Upper lobe of right lung (tissue), 1 donor: ENCODE measurements at regions not wholly inside any gene's neighbourhood (a gene's known extent, or its start where the extent isn't known, plus 50 kb on each side); places are given as distances from the start of the nearest gene placed in this dataset.

Experiments
- ATAC-seq: fragments of 200-7000 bp; cut with Tn5 transposase; one replicate; pipeline ENCODE4 v1.9.1; 2020; ENCODE audit warnings: mild to moderate bottlenecking, moderate library complexity
- DNase-seq: peaks from one replicate; pipeline ENCODE4 v3.0.0-alpha.2; 2020
- H3K27ac ChIP-seq: fragments of 200-600 bp; one replicate; pipeline ENCODE4 v1.8.0; 2022
- H3K27me3 ChIP-seq: fragments of 200-600 bp; one replicate; pipeline ENCODE4 v1.8.0; 2022; ENCODE audit warnings: mild to moderate bottlenecking
- H3K36me3 ChIP-seq: fragments of 200-600 bp; one replicate; pipeline ENCODE4 v1.8.0; 2022
- H3K4me1 ChIP-seq: fragments of 200-600 bp; one replicate; pipeline ENCODE4 v1.8.0; 2022
- H3K4me3 ChIP-seq: fragments of 200-600 bp; one replicate; pipeline ENCODE4 v1.8.0; 2022; ENCODE audit warnings: mild to moderate bottlenecking
- H3K9me3 ChIP-seq: fragments of 200-600 bp; one replicate; pipeline ENCODE4 v1.8.0; 2022
- CTCF ChIP-seq: fragments of 200-600 bp; IDR thresholded peaks from one replicate; pipeline ENCODE4 v1.8.0; 2022; ENCODE audit warnings: antibody characterized with exemption
- intact Hi-C: fragments of 100-400 bp; cut with DNase I; formaldehyde crosslinking; loops from one replicate; pipeline ENCODE4 v1.11.0; 2022
- donor health status: DM: no; HTN: yes; CAD: no; lungs with severe emphysema.

GRCh38 chr1:187469836-187470235 is 641.1 kb downstream of the PLA2G4A start:
- intact Hi-C loops, result no loop called here
- no peak for ATAC-seq
- DNase-seq, result no peak
- Histone ChIP-seq H3K27me3 (no peaks in the 10 kb centered on the region), H3K27ac (no peak overlapping the region), H3K36me3 (no peaks in the 10 kb centered on the region), H3K4me1 (no peaks in the 10 kb centered on the region), H3K9me3 (peaks cover 3% of the 10 kb centered on the region), H3K4me3 (no peak overlapping the region)
- TF ChIP-seq CTCF, result no peak

GRCh38 chr1:187471555-187471954 is 642.8 kb downstream of the PLA2G4A start:
- ATAC-seq, result no peak
- Histone ChIP-seq H3K4me3 (no peak overlapping the region), H3K27me3 (no peaks in the 10 kb centered on the region), H3K27ac (no peak overlapping the region), H3K36me3 (no peaks in the 10 kb centered on the region), H3K4me1 (no peaks in the 10 kb centered on the region), H3K9me3 (no peaks in the 10 kb centered on the region)
- intact Hi-C loops, result no loop called here
- no peak for TF ChIP-seq CTCF
- no peak for DNase-seq

GRCh38 chr1:187474336-187474735 is 645.6 kb downstream of the PLA2G4A start:
- no peak for ATAC-seq
- Histone ChIP-seq H3K36me3 (no peaks in the 10 kb centered on the region), H3K27me3 (no peaks in the 10 kb centered on the region), H3K4me1 (no peaks in the 10 kb centered on the region), H3K27ac (no peak overlapping the region), H3K9me3 (no peaks in the 10 kb centered on the region), H3K4me3 (no peak overlapping the region)
- TF ChIP-seq CTCF, result no peak
- intact Hi-C loops, result no loop called here
- DNase-seq, result no peak

GRCh38 chr1:187476671-187477070 is 647.9 kb downstream of the PLA2G4A start:
- no peak for DNase-seq
- intact Hi-C loops, result no loop called here

GRCh38 chr1:187477103-187477502 is 648.4 kb downstream of the PLA2G4A start:
- no peak for ATAC-seq
- no peaks in the 10 kb centered on the region for H3K27me3 ChIP-seq
- no peak for DNase-seq
- H3K36me3 ChIP-seq, result no peaks in the 10 kb centered on the region
- intact Hi-C loops, result no loop called here
- no peak for TF ChIP-seq CTCF
- no peak overlapping the region for H3K4me3 ChIP-seq
- no peaks in the 10 kb centered on the region for H3K9me3 ChIP-seq
- no peak overlapping the region for H3K27ac ChIP-seq
- no peaks in the 10 kb centered on the region for H3K4me1 ChIP-seq

More at GRCh38 chr1:187476671-187477070, 647.9 kb downstream of the PLA2G4A start:
- no peak for TF ChIP-seq CTCF
- H3K27me3 ChIP-seq, result no peaks in the 10 kb centered on the region
- H3K36me3 ChIP-seq, result no peaks in the 10 kb centered on the region
- no peaks in the 10 kb centered on the region for H3K9me3 ChIP-seq
- no peak overlapping the region for H3K27ac ChIP-seq
- no peak for ATAC-seq
- H3K4me3 ChIP-seq, result no peak overlapping the region
- H3K4me1 ChIP-seq, result no peaks in the 10 kb centered on the region

GRCh38 chr1:187477535-187477934 is 648.8 kb downstream of the PLA2G4A start:
- ATAC-seq, result no peak
- TF ChIP-seq CTCF, result no peak

More at GRCh38 chr1:187477535-187477934, 648.8 kb downstream of the PLA2G4A start:
- no peak for DNase-seq
- intact Hi-C loops, result no loop called here
- H3K27me3 ChIP-seq, result no peaks in the 10 kb centered on the region
- H3K36me3 ChIP-seq, result no peaks in the 10 kb centered on the region
- H3K27ac ChIP-seq, result no peak overlapping the region
- H3K9me3 ChIP-seq, result no peaks in the 10 kb centered on the region
- H3K4me1 ChIP-seq, result no peaks in the 10 kb centered on the region
- no peak overlapping the region for H3K4me3 ChIP-seq
